Mesothelial cell of epicardium (in vitro differentiated cells): ENCODE measurements at regions not wholly inside any gene's neighbourhood (a gene's known extent, or its start where the extent isn't known, plus 50 kb on each side); places are given as distances from the start of the nearest gene placed in this dataset.
"Not testable (repeated sequence)": the region's sequence is repeated elsewhere in the genome, so short reads cannot be mapped to it uniquely, and the experiment has no call there.

Experiments
- DNase-seq, 2 experiments: peaks; one replicate each; pipeline ENCODE4 v3.0.0; 2021; ENCODE audit warnings: low spot score in 2 of 2; ENCODE audit not compliant: unreplicated experiment in 2 of 2
- H3K27ac Mint-ChIP-seq: 2 replicates; pipeline ENCODE4 v1.8.0; 2021; ENCODE audit warnings: mixed read lengths
- H3K27me3 Mint-ChIP-seq: 2 replicates; pipeline ENCODE4 v1.8.0; 2021; ENCODE audit warnings: low read depth, mixed read lengths
- H3K36me3 Mint-ChIP-seq: 2 replicates; pipeline ENCODE4 v1.8.0; 2021; ENCODE audit warnings: mixed read lengths
- H3K4me1 Mint-ChIP-seq: 2 replicates; pipeline ENCODE4 v1.8.0; 2021; ENCODE audit warnings: mixed read lengths
- H3K4me3 Mint-ChIP-seq: 2 replicates; pipeline ENCODE4 v1.8.0; 2021; ENCODE audit warnings: mild to moderate bottlenecking, moderate library complexity, mixed read lengths
- H3K9me3 Mint-ChIP-seq: 2 replicates; pipeline ENCODE4 v1.8.0; 2021; ENCODE audit warnings: mixed read lengths
- CTCF ChIP-seq: fragments of 200-600 bp; sonication (generic); IDR thresholded peaks from one replicate; pipeline ENCODE4 v1.5.0; 2021; ENCODE audit warnings: antibody characterized with exemption; ENCODE audit not compliant: unreplicated experiment

GRCh38 chr1:30219675-30220074 is 503.7 kb downstream of the MATN1 start:
- no peak for DNase-seq
- H3K4me3 Mint-ChIP-seq: no peak overlapping the region
- peaks cover 3% of the 10 kb centered on the region for H3K4me1 Mint-ChIP-seq
- H3K9me3 Mint-ChIP-seq: peaks cover 3% of the 10 kb centered on the region
- no peak overlapping the region for H3K27ac Mint-ChIP-seq
- no peak for TF ChIP-seq CTCF
- H3K27me3 Mint-ChIP-seq: peaks cover 54% of the 10 kb centered on the region
- H3K36me3 Mint-ChIP-seq: no peaks in the 10 kb centered on the region

- Mint-ChIP-seq H3K36me3 (no peaks in the 10 kb centered on the region), H3K4me3 (no peak overlapping the region), H3K9me3 (peaks cover 3% of the 10 kb centered on the region), H3K27me3 (peaks cover 54% of the 10 kb centered on the region), H3K4me1 (peaks cover 3% of the 10 kb centered on the region), H3K27ac (no peak overlapping the region)
- TF ChIP-seq CTCF: no peak
- DNase-seq: no peak
Measured at GRCh38 chr1:30218438-30218837, 504.9 kb downstream of the MATN1 start.

GRCh38 chr1:30216602-30217001 is 506.8 kb downstream of the MATN1 start:
- Mint-ChIP-seq H3K9me3 (no peaks in the 10 kb centered on the region), H3K27me3 (peaks cover 50% of the 10 kb centered on the region), H3K36me3 (no peaks in the 10 kb centered on the region), H3K27ac (no peak overlapping the region), H3K4me3 (no peak overlapping the region), H3K4me1 (peaks cover 3% of the 10 kb centered on the region)
- no peak for TF ChIP-seq CTCF
- DNase-seq: no peak

GRCh38 chr1:30213936-30214335 is 509.4 kb downstream of the MATN1 start:
- Mint-ChIP-seq H3K9me3 (no peaks in the 10 kb centered on the region), H3K27ac (no peak overlapping the region), H3K4me1 (peaks cover 3% of the 10 kb centered on the region), H3K36me3 (no peaks in the 10 kb centered on the region), H3K4me3 (no peak overlapping the region), H3K27me3 (peaks cover 42% of the 10 kb centered on the region)
- DNase-seq: no peak
- no peak for TF ChIP-seq CTCF

GRCh38 chr1:30207962-30208361 is 515.4 kb downstream of the MATN1 start:
- not testable (repeated sequence) for H3K4me3 Mint-ChIP-seq, H3K4me1 Mint-ChIP-seq, DNase-seq, H3K9me3 Mint-ChIP-seq, H3K36me3 Mint-ChIP-seq, H3K27ac Mint-ChIP-seq
- H3K27me3 Mint-ChIP-seq: peaks cover 26% of the 10 kb centered on the region

GRCh38 chr1:30206631-30207030 is 516.8 kb downstream of the MATN1 start:
- H3K4me3 Mint-ChIP-seq, H3K4me1 Mint-ChIP-seq, DNase-seq, H3K27ac Mint-ChIP-seq, H3K36me3 Mint-ChIP-seq, H3K9me3 Mint-ChIP-seq: not testable (repeated sequence)
- H3K27me3 Mint-ChIP-seq: peaks cover 18% of the 10 kb centered on the region

- not testable (repeated sequence) for H3K4me1 Mint-ChIP-seq, DNase-seq, H3K27me3 Mint-ChIP-seq
Measured at GRCh38 chr1:30204916-30205315, 518.5 kb downstream of the MATN1 start.

More at GRCh38 chr1:30204916-30205315, 518.5 kb downstream of the MATN1 start:
- not testable (repeated sequence) for H3K4me3 Mint-ChIP-seq, H3K27ac Mint-ChIP-seq, H3K9me3 Mint-ChIP-seq, H3K36me3 Mint-ChIP-seq
